GM12872 (cell line): ENCODE measurements at regions not wholly inside any gene's neighbourhood (a gene's known extent, or its start where the extent isn't known, plus 50 kb on each side); places are given as distances from the start of the nearest gene placed in this dataset.

ENCODE experiments used
- TF ChIP-seq, protein P1 (sequence below): IDR thresholded peaks from 3 replicates; pipeline ENCODE4 v1.5.1; 2011; ENCODE audit warnings: low read depth, mild to moderate bottlenecking, low read length, moderate library complexity; ENCODE audit not compliant: insufficient read depth

DNA sequence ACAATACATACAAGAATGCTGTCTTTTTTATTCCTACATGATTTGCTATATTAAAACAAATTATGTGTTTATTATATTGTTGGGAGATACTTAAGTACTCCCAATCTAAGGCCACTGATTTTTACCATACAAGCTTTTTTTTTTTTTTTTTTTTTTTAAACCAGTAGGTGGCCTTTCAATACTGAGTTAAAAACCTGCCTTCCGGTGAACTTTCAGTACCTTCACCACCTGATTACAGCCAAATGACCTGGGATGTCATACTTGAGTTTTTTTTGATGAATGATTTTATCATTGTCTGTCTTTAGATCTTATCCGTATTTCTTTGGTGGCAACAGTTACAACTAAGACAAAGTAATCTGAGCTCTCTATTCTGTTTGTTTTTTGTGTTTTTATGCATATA, 94.0 kb upstream of the FOLH1 start:
- TF ChIP-seq, protein P1, sequence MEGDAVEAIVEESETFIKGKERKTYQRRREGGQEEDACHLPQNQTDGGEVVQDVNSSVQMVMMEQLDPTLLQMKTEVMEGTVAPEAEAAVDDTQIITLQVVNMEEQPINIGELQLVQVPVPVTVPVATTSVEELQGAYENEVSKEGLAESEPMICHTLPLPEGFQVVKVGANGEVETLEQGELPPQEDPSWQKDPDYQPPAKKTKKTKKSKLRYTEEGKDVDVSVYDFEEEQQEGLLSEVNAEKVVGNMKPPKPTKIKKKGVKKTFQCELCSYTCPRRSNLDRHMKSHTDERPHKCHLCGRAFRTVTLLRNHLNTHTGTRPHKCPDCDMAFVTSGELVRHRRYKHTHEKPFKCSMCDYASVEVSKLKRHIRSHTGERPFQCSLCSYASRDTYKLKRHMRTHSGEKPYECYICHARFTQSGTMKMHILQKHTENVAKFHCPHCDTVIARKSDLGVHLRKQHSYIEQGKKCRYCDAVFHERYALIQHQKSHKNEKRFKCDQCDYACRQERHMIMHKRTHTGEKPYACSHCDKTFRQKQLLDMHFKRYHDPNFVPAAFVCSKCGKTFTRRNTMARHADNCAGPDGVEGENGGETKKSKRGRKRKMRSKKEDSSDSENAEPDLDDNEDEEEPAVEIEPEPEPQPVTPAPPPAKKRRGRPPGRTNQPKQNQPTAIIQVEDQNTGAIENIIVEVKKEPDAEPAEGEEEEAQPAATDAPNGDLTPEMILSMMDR: no peak
